ENCODE measurements at regions not wholly inside any gene's neighbourhood (a gene's known extent, or its start where the extent isn't known, plus 50 kb on each side); places are given as distances from the start of the nearest gene placed in this dataset.

GRCh38 chr14:89619596-89619995 lies 202.6 kb upstream of the FOXN3 start:
- TF ChIP-seq CTCF (IDR thresholded peaks at IDR 0.05) = no peak
- Histone ChIP-seq H3K4me1 (peaks cover 34% of the 10 kb centered on the region), H3K9me3 (no peaks in the 10 kb centered on the region), H3K27ac (peak overlapping the region; percentile 79), H3K4me3 (peak overlapping the region; percentile 74), H3K27me3 (ENCODE audit: low read depth) (no peaks in the 10 kb centered on the region), H3K36me3 (no peaks in the 10 kb centered on the region)
- ATAC-seq (no peak), DNase-seq (no peak)
- intact Hi-C loops (cut with DNase I) = no loop called here

- intact Hi-C loops (cut with DNase I) = no loop called here
- H3K27ac ChIP-seq = peak overlapping the region; percentile 79
- no peaks in the 10 kb centered on the region for H3K27me3 ChIP-seq (ENCODE audit: low read depth)
- H3K9me3 ChIP-seq = no peaks in the 10 kb centered on the region
- no peak for TF ChIP-seq CTCF (IDR thresholded peaks at IDR 0.05)
- peak; percentile 94 to 95 for ATAC-seq
- peaks cover 40% of the 10 kb centered on the region for H3K4me1 ChIP-seq
- peak; percentile 81 for DNase-seq
- no peaks in the 10 kb centered on the region for H3K36me3 ChIP-seq
- H3K4me3 ChIP-seq = peak overlapping the region; percentile 74
These were observed 201.9 kb upstream of the FOXN3 start for GRCh38 chr14:89618811-89619551.

- intact Hi-C loops (cut with DNase I) = no loop called here
- no peak for DNase-seq
- Histone ChIP-seq H3K27me3 (ENCODE audit: low read depth) (no peaks in the 10 kb centered on the region), H3K27ac (peak overlapping the region; percentile 79), H3K9me3 (no peaks in the 10 kb centered on the region), H3K4me3 (peak overlapping the region; percentile 74), H3K4me1 (peaks cover 40% of the 10 kb centered on the region), H3K36me3 (no peaks in the 10 kb centered on the region)
- no peak for TF ChIP-seq CTCF (IDR thresholded peaks at IDR 0.05)
- ATAC-seq = peak in 1 of 2 donors; percentile 50
These were observed 201.3 kb upstream of the FOXN3 start for GRCh38 chr14:89618330-89618708.

GRCh38 chr14:89617481-89618329 lies 200.7 kb upstream of the FOXN3 start:
- peak overlapping the region; percentile 79 for H3K27ac ChIP-seq
- H3K4me3 ChIP-seq = peak overlapping the region; percentile 74
- peaks cover 40% of the 10 kb centered on the region for H3K4me1 ChIP-seq
- no peak for DNase-seq
- no peaks in the 10 kb centered on the region for H3K36me3 ChIP-seq
- no peaks in the 10 kb centered on the region for H3K9me3 ChIP-seq
- TF ChIP-seq CTCF (IDR thresholded peaks at IDR 0.05) = no peak
- intact Hi-C loops (cut with DNase I) = no loop called here
- peak; percentile 57 to 72 for ATAC-seq
- H3K27me3 ChIP-seq (ENCODE audit: low read depth) = no peaks in the 10 kb centered on the region

- ATAC-seq = peak in 1 of 2 donors; percentile 23
- Histone ChIP-seq H3K9me3 (no peaks in the 10 kb centered on the region), H3K4me3 (peak overlapping the region; percentile 74), H3K27me3 (ENCODE audit: low read depth) (no peaks in the 10 kb centered on the region), H3K36me3 (no peaks in the 10 kb centered on the region), H3K4me1 (peaks cover 40% of the 10 kb centered on the region), H3K27ac (peak overlapping the region; percentile 79)
- no peak for TF ChIP-seq CTCF (IDR thresholded peaks at IDR 0.05)
- intact Hi-C loops (cut with DNase I) = no loop called here
- DNase-seq = no peak
These were observed 199.9 kb upstream of the FOXN3 start for GRCh38 chr14:89616852-89617341.

Data from lower lobe of right lung (tissue), 2 donors.